ENCODE measurements at regions not wholly inside any gene's neighbourhood (a gene's known extent, or its start where the extent isn't known, plus 50 kb on each side); places are given as distances from the start of the nearest gene placed in this dataset.

- DNase-seq (ENCODE audit: extremely low spot score), result no peak
- TF ChIP-seq CTCF (IDR thresholded peaks at IDR 0.05; ENCODE audit: control extremely low read depth, extremely low read depth, low read depth, missing control alignments), result no peak
- ChIA-PET CTCF (no interaction called here), POLR2A (no interaction called here)
Observed at GRCh38 chr7:155889636-155890511, 77.6 kb upstream of the SHH start.

- ChIA-PET CTCF (no interaction called here), POLR2A (no interaction called here)
- TF ChIP-seq CTCF (IDR thresholded peaks at IDR 0.05; ENCODE audit: control extremely low read depth, extremely low read depth, low read depth, missing control alignments), result no peak
- no peak for DNase-seq (ENCODE audit: extremely low spot score)
Observed at GRCh38 chr7:155887174-155887525, 74.9 kb upstream of the SHH start.

- DNase-seq (ENCODE audit: extremely low spot score), result no peak
- ChIA-PET CTCF (no interaction called here), POLR2A (no interaction called here)
- TF ChIP-seq CTCF (IDR thresholded peaks at IDR 0.05; ENCODE audit: control extremely low read depth, extremely low read depth, low read depth, missing control alignments), result no peak
Observed at GRCh38 chr7:155886391-155887173, 74.3 kb upstream of the SHH start.

GRCh38 chr7:155885167-155886155 lies 73.2 kb upstream of the SHH start:
- CTCF ChIA-PET, result no interaction called here
- no peak for TF ChIP-seq CTCF (IDR thresholded peaks at IDR 0.05; ENCODE audit: control extremely low read depth, extremely low read depth, low read depth, missing control alignments)
- no peak for DNase-seq (ENCODE audit: extremely low spot score)
- POLR2A ChIA-PET, result no interaction called here

- POLR2A ChIA-PET, result no interaction called here
- no peak for TF ChIP-seq CTCF (IDR thresholded peaks at IDR 0.05; ENCODE audit: control extremely low read depth, extremely low read depth, low read depth, missing control alignments)
- DNase-seq (ENCODE audit: extremely low spot score), result no peak
- CTCF ChIA-PET, result interaction anchor here (1.2 kb wide), 2 partner anchors 13 to 15 kb away, joined by 3 to 4 read pairs; no protein-coding TSS in a partner anchor
Observed at GRCh38 chr7:155884225-155885166, 72.2 kb upstream of the SHH start.
